HG02885 (cell line): ENCODE measurements at regions not wholly inside any gene's neighbourhood (a gene's known extent, or its start where the extent isn't known, plus 50 kb on each side); places are given as distances from the start of the nearest gene placed in this dataset.
"Not testable (repeated sequence)": the region's sequence is repeated elsewhere in the genome, so short reads cannot be mapped to it uniquely, and the experiment has no call there.

Source experiments
- ATAC-seq: cut with Tn5 transposase; IDR thresholded peaks from one replicate; pipeline ENCODE4 v1.9.1; 2021; ENCODE audit warnings: mild to moderate bottlenecking; ENCODE audit not compliant: unreplicated experiment, poor library complexity

- ATAC-seq: no peak
Measured at GRCh38 chr5:105131045-105131444, 1568.5 kb upstream of the NUDT12 start.

- no peak for ATAC-seq
Measured at GRCh38 chr5:105101577-105101976, 1539.0 kb upstream of the NUDT12 start.

- no peak for ATAC-seq
Measured at GRCh38 chr5:105088961-105089360, 1526.4 kb upstream of the NUDT12 start.

- ATAC-seq: no peak
Measured at GRCh38 chr5:105088102-105088501, 1525.5 kb upstream of the NUDT12 start.

GRCh38 chr5:105057893-105058292 lies 1495.3 kb upstream of the NUDT12 start:
- no peak for ATAC-seq

- no peak for ATAC-seq
Measured at GRCh38 chr5:105057001-105057436, 1494.4 kb upstream of the NUDT12 start.

- no peak for ATAC-seq
Measured at GRCh38 chr5:105054406-105054805, 1491.8 kb upstream of the NUDT12 start.

- ATAC-seq: no peak
Measured at GRCh38 chr5:105042623-105043022, 1480.0 kb upstream of the NUDT12 start.

GRCh38 chr5:105036814-105037213 lies 1474.2 kb upstream of the NUDT12 start:
- ATAC-seq: not testable (repeated sequence)

GRCh38 chr5:105034401-105034763 lies 1471.8 kb upstream of the NUDT12 start:
- ATAC-seq: no peak

- ATAC-seq: no peak
Measured at GRCh38 chr5:105033637-105034400, 1471.2 kb upstream of the NUDT12 start.

- ATAC-seq: no peak
Measured at GRCh38 chr5:105032917-105033316, 1470.3 kb upstream of the NUDT12 start.

GRCh38 chr5:105030153-105030552 lies 1467.6 kb upstream of the NUDT12 start:
- ATAC-seq: no peak

GRCh38 chr5:105015098-105015497 lies 1452.5 kb upstream of the NUDT12 start:
- ATAC-seq: no peak

- no peak for ATAC-seq
Measured at GRCh38 chr5:104998572-104998971, 1436.0 kb upstream of the NUDT12 start.

- ATAC-seq: no peak
Measured at GRCh38 chr5:104998169-104998568, 1435.6 kb upstream of the NUDT12 start.

GRCh38 chr5:104987074-104987473 lies 1424.5 kb upstream of the NUDT12 start:
- ATAC-seq: no peak

- ATAC-seq: no peak
Measured at GRCh38 chr5:104977529-104977928, 1414.9 kb upstream of the NUDT12 start.

- no peak for ATAC-seq
Measured at GRCh38 chr5:104967806-104968410, 1405.3 kb upstream of the NUDT12 start.

- no peak for ATAC-seq
Measured at GRCh38 chr5:104965006-104965405, 1402.4 kb upstream of the NUDT12 start.

GRCh38 chr5:104955479-104955878 lies 1392.9 kb upstream of the NUDT12 start:
- ATAC-seq: no peak

- no peak for ATAC-seq
Measured at GRCh38 chr5:104952876-104953275, 1390.3 kb upstream of the NUDT12 start.
